ENCODE measurements at regions not wholly inside any gene's neighbourhood (a gene's known extent, or its start where the extent isn't known, plus 50 kb on each side); places are given as distances from the start of the nearest gene placed in this dataset.

- TF ChIP-seq CTCF (IDR thresholded peaks at IDR 0.05; ENCODE audit: low read depth, low read length, poor library complexity, severe bottlenecking) (no peak), EZH2phosphoT487 (IDR thresholded peaks at IDR 0.05; ENCODE audit: borderline replicate concordance, low read length) (no peak)
Observed at GRCh38 chr4:157502656-157503055, 282.1 kb downstream of the GRIA2 start.

Data from DOHH2 (cell line).